Thoracic aorta (tissue), 2 donors: ENCODE measurements at regions not wholly inside any gene's neighbourhood (a gene's known extent, or its start where the extent isn't known, plus 50 kb on each side); places are given as distances from the start of the nearest gene placed in this dataset.

Experiments used
- ATAC-seq: fragments of 150-250 bp; one replicate; pipeline ENCODE4 v1.8.0; 2017; ENCODE audit warnings: low read depth; ENCODE audit not compliant: insufficient number of reproducible peaks, low FRiP score
- DNase-seq: peaks from one replicate; pipeline ENCODE4 v3.0.0-alpha.2; 2020; ENCODE audit warnings: low spot score
- H3K27ac ChIP-seq, 2 donors: fragments of 200-600 bp; sonication (generic); 1 replicate in 1 of 2; 2 replicates in 1 of 2; pipeline ENCODE4 v1.5.1; 2016; ENCODE audit warnings: mild to moderate bottlenecking in 2 of 2, moderate library complexity in 2 of 2
- H3K27me3 ChIP-seq: fragments of 200-600 bp; sonication (generic); replicated peaks from 2 replicates; pipeline ENCODE4 v1.6.0; 2016; ENCODE audit warnings: mild to moderate bottlenecking; ENCODE audit not compliant: insufficient read depth
- H3K36me3 ChIP-seq: fragments of 200-600 bp; sonication (generic); one replicate; pipeline ENCODE4 v1.5.1; 2016
- H3K4me1 ChIP-seq, 2 donors: fragments of 200-600 bp; sonication (generic); 1 replicate in 1 of 2; 2 replicates in 1 of 2; pipeline versions ENCODE4 v1.5.1 to v1.6.0; 2016; ENCODE audit warnings: low read depth in 2 of 2, mild to moderate bottlenecking in 1 of 2; ENCODE audit not compliant: control insufficient read depth in 1 of 2
- H3K4me3 ChIP-seq: fragments of 200-600 bp; sonication (generic); 2 replicates; pipeline ENCODE4 v1.5.1; 2016; ENCODE audit warnings: mild to moderate bottlenecking
- H3K9me3 ChIP-seq: fragments of 200-600 bp; sonication (generic); 2 replicates; pipeline ENCODE4 v1.5.1; 2016
- TF ChIP-seq, protein P1 (sequence below): fragments of 200-600 bp; sonication (generic); IDR thresholded peaks from one replicate; pipeline ENCODE4 v1.5.1; 2019; ENCODE audit warnings: antibody characterized with exemption

DNA sequence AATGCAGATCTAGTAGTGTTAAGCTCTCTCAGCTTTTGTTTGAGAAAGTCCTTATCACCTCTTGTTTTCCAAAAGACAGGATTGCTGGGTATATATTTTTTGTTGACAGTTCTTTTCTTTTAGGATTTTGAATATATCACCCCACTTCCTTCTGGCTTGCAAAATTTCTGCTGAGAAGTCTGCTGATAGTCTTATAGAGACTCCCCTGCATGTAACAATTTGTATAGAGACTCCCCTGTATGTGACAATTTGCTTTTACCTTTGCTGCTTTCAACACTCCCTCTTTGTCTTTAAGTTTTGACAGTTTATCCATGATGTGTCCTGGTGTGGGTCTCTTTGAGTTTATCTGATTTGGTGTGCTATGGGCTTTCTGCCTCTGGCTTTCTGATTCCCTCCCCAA lies 115.0 kb upstream of the CCDC85A start:
- ATAC-seq (no peak), DNase-seq (no peak)
- TF ChIP-seq, protein P1, sequence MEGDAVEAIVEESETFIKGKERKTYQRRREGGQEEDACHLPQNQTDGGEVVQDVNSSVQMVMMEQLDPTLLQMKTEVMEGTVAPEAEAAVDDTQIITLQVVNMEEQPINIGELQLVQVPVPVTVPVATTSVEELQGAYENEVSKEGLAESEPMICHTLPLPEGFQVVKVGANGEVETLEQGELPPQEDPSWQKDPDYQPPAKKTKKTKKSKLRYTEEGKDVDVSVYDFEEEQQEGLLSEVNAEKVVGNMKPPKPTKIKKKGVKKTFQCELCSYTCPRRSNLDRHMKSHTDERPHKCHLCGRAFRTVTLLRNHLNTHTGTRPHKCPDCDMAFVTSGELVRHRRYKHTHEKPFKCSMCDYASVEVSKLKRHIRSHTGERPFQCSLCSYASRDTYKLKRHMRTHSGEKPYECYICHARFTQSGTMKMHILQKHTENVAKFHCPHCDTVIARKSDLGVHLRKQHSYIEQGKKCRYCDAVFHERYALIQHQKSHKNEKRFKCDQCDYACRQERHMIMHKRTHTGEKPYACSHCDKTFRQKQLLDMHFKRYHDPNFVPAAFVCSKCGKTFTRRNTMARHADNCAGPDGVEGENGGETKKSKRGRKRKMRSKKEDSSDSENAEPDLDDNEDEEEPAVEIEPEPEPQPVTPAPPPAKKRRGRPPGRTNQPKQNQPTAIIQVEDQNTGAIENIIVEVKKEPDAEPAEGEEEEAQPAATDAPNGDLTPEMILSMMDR = no peak
- no peak overlapping the region for H3K27ac ChIP-seq
- no peak overlapping the region for H3K4me3 ChIP-seq
- no peaks in the 10 kb centered on the region for H3K9me3 ChIP-seq
- H3K4me1 ChIP-seq = no peaks in the 10 kb centered on the region
- H3K36me3 ChIP-seq = no peaks in the 10 kb centered on the region
- no peaks in the 10 kb centered on the region for H3K27me3 ChIP-seq

DNA sequence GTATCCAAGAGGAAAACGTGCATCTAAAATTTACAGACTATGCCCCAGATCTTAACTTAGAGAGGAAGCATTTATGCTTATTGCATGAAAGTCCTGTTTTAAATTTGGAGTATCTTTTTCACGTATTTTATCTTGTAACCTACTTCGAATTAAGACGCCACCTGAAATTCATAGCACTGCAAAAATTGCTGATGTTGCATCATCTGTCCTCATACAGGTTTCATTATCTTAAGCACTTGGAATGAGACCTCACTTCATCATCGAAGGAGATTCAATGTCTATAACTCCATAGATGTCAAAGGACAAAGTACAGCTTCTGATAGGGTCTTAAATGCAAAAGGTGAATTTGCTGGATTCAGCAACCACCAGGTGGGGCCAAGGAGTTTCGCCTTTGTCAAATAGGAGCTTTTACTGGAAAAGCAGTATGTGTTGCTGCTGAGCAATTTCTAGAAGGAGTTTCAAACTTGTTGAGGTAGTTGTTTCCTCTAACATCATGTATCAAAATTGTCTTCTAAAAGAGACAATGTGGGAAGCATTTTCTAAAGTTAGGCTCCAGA lies 106.4 kb upstream of the CCDC85A start:
- ATAC-seq (no peak), DNase-seq (no peak)
- H3K27me3 ChIP-seq = no peaks in the 10 kb centered on the region
- TF ChIP-seq, protein P1 = no peak
- no peaks in the 10 kb centered on the region for H3K9me3 ChIP-seq
- H3K4me1 ChIP-seq = no peaks in the 10 kb centered on the region
- H3K27ac ChIP-seq = no peak overlapping the region
- H3K36me3 ChIP-seq = no peaks in the 10 kb centered on the region
- H3K4me3 ChIP-seq = no peak overlapping the region

DNA sequence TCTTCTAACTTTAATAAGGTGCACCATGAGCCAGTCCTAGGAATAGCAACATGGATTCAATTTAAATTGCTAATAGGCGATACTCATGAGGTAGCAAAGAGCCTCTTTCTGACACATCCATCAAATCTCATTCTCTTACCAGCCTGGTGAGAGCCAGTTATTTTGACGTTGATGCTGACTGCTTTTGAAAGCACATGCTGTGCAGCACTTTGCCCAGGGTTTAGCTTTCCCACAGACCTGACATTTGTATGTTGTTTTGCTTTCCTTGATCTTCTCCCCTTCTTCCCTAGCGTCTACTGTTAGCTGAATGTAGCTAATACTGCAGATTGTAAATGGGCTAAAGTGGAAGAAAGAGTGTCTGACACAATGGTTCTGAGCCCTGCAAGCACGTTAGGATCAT lies 101.1 kb upstream of the CCDC85A start:
- no peak for DNase-seq
- TF ChIP-seq, protein P1 = no peak

DNA sequence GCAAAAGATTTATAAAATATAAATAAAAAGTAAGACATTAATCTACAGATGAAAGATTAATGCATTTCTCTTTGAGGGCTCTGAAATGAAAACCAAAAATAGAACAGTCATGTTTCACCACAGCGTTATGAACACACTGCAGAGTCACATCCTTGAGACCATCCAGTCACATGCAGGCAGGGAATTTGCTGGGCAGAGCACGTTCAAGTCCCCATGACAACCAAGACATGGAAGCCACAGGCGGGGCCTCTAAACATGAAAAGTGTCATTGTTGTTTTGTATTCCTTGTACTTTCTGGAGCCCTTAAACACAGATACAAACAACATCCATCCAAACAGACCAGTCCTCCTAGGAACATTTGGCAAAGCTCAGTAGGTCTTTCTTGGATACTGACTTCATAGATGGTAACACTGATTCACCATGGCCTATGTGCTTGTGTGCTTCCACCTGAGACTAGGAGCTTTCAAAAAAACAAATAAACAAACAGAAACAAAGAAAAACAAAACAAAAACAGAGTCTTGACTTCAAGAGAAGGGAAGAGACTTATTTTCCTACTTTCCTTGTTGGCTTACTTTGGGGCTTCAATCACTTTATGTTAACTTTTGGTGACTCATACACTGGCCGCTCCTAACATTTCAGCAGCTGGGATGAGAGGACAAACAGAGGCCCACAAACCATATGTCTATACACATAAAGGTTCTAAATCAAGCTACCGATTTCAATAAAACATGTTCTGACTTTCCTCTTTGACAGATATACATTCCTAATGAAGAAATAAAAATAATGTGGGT lies 99.5 kb upstream of the CCDC85A start:
- ATAC-seq = no peak
- H3K27me3 ChIP-seq = no peaks in the 10 kb centered on the region
- H3K36me3 ChIP-seq = no peaks in the 10 kb centered on the region
- no peak overlapping the region for H3K27ac ChIP-seq
- TF ChIP-seq, protein P1 = no peak
- no peak for DNase-seq
- no peaks in the 10 kb centered on the region for H3K9me3 ChIP-seq
- H3K4me3 ChIP-seq = no peak overlapping the region
- no peaks in the 10 kb centered on the region for H3K4me1 ChIP-seq

More for the DNA sequence above, 101.1 kb upstream of the CCDC85A start:
- no peaks in the 10 kb centered on the region for H3K9me3 ChIP-seq
- no peaks in the 10 kb centered on the region for H3K4me1 ChIP-seq
- H3K27ac ChIP-seq = no peak overlapping the region
- H3K4me3 ChIP-seq = no peak overlapping the region
- H3K36me3 ChIP-seq = no peaks in the 10 kb centered on the region
- ATAC-seq = no peak
- H3K27me3 ChIP-seq = no peaks in the 10 kb centered on the region

DNA sequence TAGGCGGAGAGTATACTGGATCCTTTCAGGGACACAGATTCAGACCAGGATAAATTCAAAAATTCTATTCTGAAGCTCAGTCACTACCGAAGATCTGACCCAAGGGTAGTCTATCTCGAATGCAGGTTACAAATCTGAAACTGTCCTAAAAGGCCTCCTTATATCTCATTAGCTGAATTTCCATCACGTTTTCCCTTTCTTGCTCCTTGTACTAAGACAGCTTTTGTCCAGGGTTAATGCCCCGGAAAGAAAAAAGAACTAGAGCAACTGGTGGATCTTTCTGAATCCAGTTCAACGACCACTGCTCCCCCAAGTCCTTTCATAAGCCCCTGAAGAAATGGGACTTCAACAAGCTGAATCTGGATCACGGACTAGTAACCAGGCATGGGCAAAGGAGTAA lies 97.5 kb upstream of the CCDC85A start:
- no peak overlapping the region for H3K27ac ChIP-seq
- no peak for ATAC-seq
- no peaks in the 10 kb centered on the region for H3K9me3 ChIP-seq
- H3K4me3 ChIP-seq = no peak overlapping the region
- DNase-seq = no peak
- no peaks in the 10 kb centered on the region for H3K27me3 ChIP-seq
- no peaks in the 10 kb centered on the region for H3K36me3 ChIP-seq
- H3K4me1 ChIP-seq = no peaks in the 10 kb centered on the region
- TF ChIP-seq, protein P1 = no peak
